RWPE1 (cell line): ENCODE measurements at regions not wholly inside any gene's neighbourhood (a gene's known extent, or its start where the extent isn't known, plus 50 kb on each side); places are given as distances from the start of the nearest gene placed in this dataset.
"Not testable (repeated sequence)": the region's sequence is repeated elsewhere in the genome, so short reads cannot be mapped to it uniquely, and the experiment has no call there.

Source experiments
- CTCF ChIA-PET: fragments of 350-600 bp; sonication (Branson Sonifier 250); formaldehyde crosslinking; extraction: SDS; loops from one replicate; lab custom pipeline; 2021; lab: Yijun Ruan, JAX
- POLR2A ChIA-PET: fragments of 400-600 bp; formaldehyde crosslinking; extraction: SDS; loops from one replicate; lab custom pipeline; 2020; ENCODE audit warnings: antibody characterized with exemption; ENCODE audit not compliant: low non-redundant PET; lab: Yijun Ruan, JAX
- DNase-seq: peaks from one replicate; pipeline ENCODE4 v3.0.0; 2012; ENCODE audit warnings: low spot score
- H3K27ac ChIP-seq: fragments of 450-650 bp; 2 replicates; pipeline ENCODE4 v1.5.1; 2017
- CTCF ChIP-seq: fragments of 450-650 bp; conservative IDR thresholded peaks from 2 replicates; pipeline ENCODE4 v1.5.1; 2017; ENCODE audit warnings: low read depth, mild to moderate bottlenecking

- TF ChIP-seq CTCF = no peak
- H3K27ac ChIP-seq = peak overlapping the region; percentile 40; the same call in 1 of the 2 replicates
- ChIA-PET POLR2A (no interaction called here), CTCF (no interaction called here)
- DNase-seq = no peak
These were observed 82.4 kb upstream of the CLDN5 start for GRCh38 chr22:19606332-19607191.

GRCh38 chr22:19607192-19608002, 83.2 kb upstream of the CLDN5 start:
- peak overlapping the region; percentile 40 for H3K27ac ChIP-seq
- ChIA-PET CTCF (no interaction called here), POLR2A (no interaction called here)
- peak; percentile 28 for DNase-seq
- TF ChIP-seq CTCF = no peak

- TF ChIP-seq CTCF = no peak
- peak overlapping the region; percentile 40 for H3K27ac ChIP-seq
- ChIA-PET POLR2A (no interaction called here), CTCF (interaction anchor here (0.7 kb wide), 1 partner anchor 22 kb away, joined by 5 read pairs; no protein-coding TSS in a partner anchor)
- DNase-seq = no peak
These were observed 83.9 kb upstream of the CLDN5 start for GRCh38 chr22:19608003-19608690.

GRCh38 chr22:19609753-19610152, 85.5 kb upstream of the CLDN5 start:
- H3K27ac ChIP-seq, POLR2A ChIA-PET, CTCF ChIA-PET, DNase-seq: not testable (repeated sequence)

DNA sequence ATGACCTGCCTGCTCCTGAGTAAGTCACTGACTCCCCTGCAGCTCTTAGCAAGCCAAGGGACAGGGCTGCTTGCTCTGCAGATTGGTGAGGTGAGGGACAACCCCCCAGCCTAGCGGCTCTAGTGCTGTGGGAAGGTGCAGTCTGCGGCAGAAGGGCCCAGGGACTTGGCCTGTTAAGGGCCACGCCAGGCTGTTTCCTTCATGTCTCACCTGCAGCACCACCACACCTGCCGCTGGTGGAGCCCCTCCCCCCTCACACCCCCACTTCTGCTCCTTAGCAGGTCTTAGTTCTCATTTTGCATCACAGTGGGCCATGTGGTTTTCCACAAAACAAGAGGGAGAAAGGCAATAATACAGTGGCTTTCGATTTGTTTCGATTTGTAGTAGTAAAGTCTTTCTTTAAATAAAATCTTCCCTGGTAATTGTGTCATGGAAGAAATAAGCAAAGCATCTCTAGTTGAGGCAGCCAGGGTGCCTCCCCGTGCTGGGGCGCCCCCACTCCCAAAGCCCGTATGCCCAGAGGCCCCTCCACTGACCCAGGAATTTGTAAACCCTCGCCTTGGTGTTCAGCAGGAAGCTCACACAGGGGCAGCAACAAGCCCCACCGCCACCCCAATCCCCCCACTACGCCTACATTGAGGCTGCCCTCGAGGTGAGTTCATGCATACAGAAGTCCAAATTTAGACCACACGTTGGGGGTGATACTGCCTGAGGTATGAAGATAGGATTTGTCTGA, 86.5 kb upstream of the CLDN5 start:
- no peak overlapping the region for H3K27ac ChIP-seq
- POLR2A ChIA-PET = no interaction called here
- DNase-seq = no peak
- no peak for TF ChIP-seq CTCF
- CTCF ChIA-PET = interaction anchor here (0.6 kb wide), 1 partner anchor 17 kb away, joined by 3 read pairs; no protein-coding TSS in a partner anchor

DNA sequence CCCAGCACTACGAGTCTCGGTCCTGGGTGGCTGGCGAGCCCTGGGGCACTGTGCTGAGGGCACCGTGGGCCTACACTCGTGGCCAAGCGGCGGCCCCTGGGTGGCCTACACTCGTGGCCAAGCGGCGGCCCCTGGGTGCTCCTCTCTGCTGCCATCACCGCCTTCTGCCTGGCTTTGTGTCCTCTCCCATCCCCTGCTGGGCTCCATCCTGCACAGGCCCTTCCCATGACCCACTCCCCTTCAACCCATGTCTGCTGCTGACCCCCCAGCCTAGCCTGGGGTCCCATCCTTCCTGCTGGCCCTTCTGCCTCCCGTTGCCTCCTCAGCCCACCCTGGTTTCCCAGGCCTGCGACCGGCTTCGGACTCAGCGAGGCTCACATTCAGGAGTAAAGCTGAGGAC, 87.4 kb upstream of the CLDN5 start:
- POLR2A ChIA-PET = no interaction called here
- CTCF ChIA-PET = interaction anchor here (0.7 kb wide), 1 partner anchor 428 kb away, joined by 4 read pairs; no protein-coding TSS in a partner anchor
- no peak overlapping the region for H3K27ac ChIP-seq
- no peak for TF ChIP-seq CTCF
- DNase-seq = no peak
